GM12878 (cell line): ENCODE measurements at regions not wholly inside any gene's neighbourhood (a gene's known extent, or its start where the extent isn't known, plus 50 kb on each side); places are given as distances from the start of the nearest gene placed in this dataset.

Experiments used
- ATAC-seq: fragments of 200-7000 bp; cut with Tn5 transposase; 3 replicates; pipeline ENCODE4 v1.9.1; 2020; ENCODE audit warnings: mild to moderate bottlenecking, moderate library complexity
- BruUV-seq: library from RNA; stranded (reverse); fragments of 400-500 nt; replicated peaks from 2 replicates; lab custom pipeline; 2021; lab: Mats Ljungman, UMichigan
- CTCF ChIA-PET: fragments of 300-600 bp; sonication (Branson Sonifier 250); formaldehyde crosslinking; extraction: SDS; loops from one replicate; lab custom pipeline; 2021; ENCODE audit warnings: inconsistent platforms; lab: Yijun Ruan, JAX
- POLR2A ChIA-PET: fragments of 350-600 bp; formaldehyde crosslinking; extraction: SDS; loops from one replicate; lab custom pipeline; 2021; ENCODE audit warnings: inconsistent platforms; lab: Charles Lee
- RAD21 ChIA-PET: fragments of 300-600 bp; sonication (Branson Sonifier 250); formaldehyde crosslinking; loops from one replicate; lab custom pipeline; 2023; ENCODE audit warnings: antibody characterized with exemption; ENCODE audit not compliant: unreplicated experiment; lab: Charles Lee
- SMC1A ChIA-PET: fragments of 300-600 bp; sonication (Branson Sonifier 250); formaldehyde crosslinking; loops from one replicate; lab custom pipeline; 2023; ENCODE audit not compliant: unreplicated experiment, uncharacterized antibody; lab: Charles Lee
- DNase-seq: peaks from one replicate; pipeline ENCODE4 v3.0.0-alpha.2; 2011; ENCODE audit warnings: low read depth, low spot score
- FAIRE-seq: peaks from 3 replicates; lab custom pipeline; 2011; peaks lifted over from hg19 to GRCh38; lab: Jason Lieb, UNC
- H2AFZ ChIP-seq: 2 replicates; pipeline ENCODE4 v1.6.0; 2011; ENCODE audit warnings: low read depth, low read length, control low read depth; ENCODE audit not compliant: control insufficient read depth
- H3K27ac ChIP-seq: 2 replicates; pipeline ENCODE4 v1.5.1; 2011; ENCODE audit warnings: control low read depth; ENCODE audit not compliant: control insufficient read depth, insufficient read depth
- H3K27me3 ChIP-seq, 2 experiments: replicated peaks in 1 of 2; 2 replicates each; pipeline versions ENCODE4 v1.6.0 to v1.6.1; 2011; ENCODE audit warnings: low read length in 1 of 2; ENCODE audit not compliant: control insufficient read depth in 2 of 2, insufficient read depth in 2 of 2
- H3K36me3 ChIP-seq, 2 experiments: 2 replicates each; pipeline ENCODE4 v1.5.1; 2011; ENCODE audit warnings: low read length in 1 of 2; ENCODE audit not compliant: control insufficient read depth in 2 of 2, insufficient read depth in 2 of 2
- H3K4me1 ChIP-seq: 2 replicates; pipeline ENCODE4 v1.6.1; 2011; ENCODE audit warnings: mild to moderate bottlenecking, low read length, moderate library complexity, mixed read lengths; ENCODE audit not compliant: control insufficient read depth, insufficient read depth
- H3K4me2 ChIP-seq: 2 replicates; pipeline ENCODE4 v1.6.0; 2011; ENCODE audit warnings: control low read depth; ENCODE audit not compliant: control insufficient read depth, insufficient read depth
- H3K4me3 ChIP-seq: fragments of 200-600 bp; sonication (generic); 2 replicates; pipeline ENCODE4 v1.5.1; 2016
- H3K79me2 ChIP-seq: 2 replicates; pipeline ENCODE4 v1.6.0; 2011; ENCODE audit warnings: low read length; ENCODE audit not compliant: control insufficient read depth, insufficient read depth
- H3K9ac ChIP-seq: 2 replicates; pipeline ENCODE4 v1.8.0; 2011; ENCODE audit warnings: low read length, control low read depth, mixed read lengths; ENCODE audit not compliant: control insufficient read depth, insufficient read depth
- H3K9me3 ChIP-seq: replicated peaks from 3 replicates; pipeline ENCODE4 v1.5.1; 2011; ENCODE audit warnings: mild to moderate bottlenecking, low read length; ENCODE audit not compliant: control insufficient read depth, insufficient read depth
- H4K20me1 ChIP-seq: 2 replicates; pipeline ENCODE4 v1.6.0; 2011; ENCODE audit not compliant: control insufficient read depth, insufficient read depth
- ATF7 ChIP-seq: fragments of 450-650 bp; IDR thresholded peaks from 2 replicates; pipeline ENCODE4 v1.6.1; 2016; ENCODE audit warnings: low read depth, mild to moderate bottlenecking
- BACH1 ChIP-seq: fragments of 450-650 bp; IDR thresholded peaks from 2 replicates; pipeline ENCODE4 v1.6.1; 2017; ENCODE audit warnings: mild to moderate bottlenecking, borderline replicate concordance
- CBFB ChIP-seq: IDR thresholded peaks from 2 replicates; pipeline ENCODE4 v1.6.1; 2016; ENCODE audit warnings: antibody characterized with exemption, low read depth
- EGR1 ChIP-seq, 2 experiments: IDR thresholded peaks; 1 replicate in 1 of 2; 2 replicates in 1 of 2; pipeline ENCODE4 v1.6.1; 2011 to 2012; ENCODE audit warnings: low read depth in 2 of 2, low read length in 2 of 2, borderline replicate concordance in 1 of 2, mild to moderate bottlenecking in 1 of 2, moderate library complexity in 1 of 2
- KAT2A ChIP-seq: conservative IDR thresholded peaks from 2 replicates; pipeline ENCODE4 v1.6.1; 2011; ENCODE audit warnings: low read depth, low read length; ENCODE audit not compliant: control insufficient read depth
- LARP7 ChIP-seq: fragments of 450-650 bp; IDR thresholded peaks from 2 replicates; pipeline ENCODE4 v1.6.1; 2017; ENCODE audit warnings: mild to moderate bottlenecking
- NFXL1 ChIP-seq: fragments of 450-650 bp; IDR thresholded peaks from 2 replicates; pipeline ENCODE4 v1.6.1; 2017; ENCODE audit warnings: antibody characterized with exemption, mild to moderate bottlenecking, borderline replicate concordance
- SMC3 ChIP-seq: IDR thresholded peaks from 2 replicates; pipeline ENCODE4 v1.6.1; 2011; ENCODE audit warnings: low read length, improper control_type of control experiment, borderline replicate concordance
- WRNIP1 ChIP-seq: IDR thresholded peaks from 2 replicates; pipeline ENCODE4 v1.6.1; 2011; ENCODE audit warnings: low read depth, low read length, improper control_type of control experiment, borderline replicate concordance
- WGBS: methylation state at CpG from one replicate; pipeline ENCODE4 v1.1.6; 2016; ENCODE audit warnings: low lambda C conversion rate; ENCODE audit not compliant: insufficient replicate concordance, insufficient coverage; ENCODE audit errors: missing lambda C conversion rate; 5-methylcytosine and 5-hydroxymethylcytosine counted together
- in situ Hi-C: fragments of 300-500 bp; cut with MboI; formaldehyde crosslinking; loops from 9 replicates; pipeline ENCODE4 v1.14.3; 2018; ENCODE audit warnings: mixed read lengths
- intact Hi-C: fragments of 100-400 bp; cut with micrococcal nuclease; formaldehyde crosslinking; loops from one replicate; pipeline ENCODE4 v1.14.2; 2022; ENCODE audit not compliant: unreplicated experiment
- TF ChIP-seq, protein P1 (sequence below), 3 experiments: IDR thresholded peaks in 2 of 3; conservative IDR thresholded peaks in 1 of 3; 2 replicates each; pipeline ENCODE4 v1.5.1; 2011; ENCODE audit warnings: low read depth in 3 of 3, low read length in 3 of 3, mild to moderate bottlenecking in 3 of 3, control low read depth in 2 of 3, moderate library complexity in 2 of 3, inconsistent platforms in 1 of 3, mixed read lengths in 1 of 3; ENCODE audit not compliant: control insufficient read depth in 2 of 3, insufficient read depth in 1 of 3; ENCODE audit errors: extremely low read depth in 1 of 3
- TF ChIP-seq, protein P2 (sequence below): fragments of 450-650 bp; IDR thresholded peaks from 2 replicates; pipeline ENCODE4 v1.6.1; 2018; ENCODE audit warnings: borderline replicate concordance, mild to moderate bottlenecking; ENCODE audit not compliant: partially characterized antibody
- TF ChIP-seq, protein P3 (sequence below): fragments of 450-650 bp; formaldehyde crosslinking; IDR thresholded peaks from 2 replicates; pipeline ENCODE4 v1.4.0; 2020; ENCODE audit warnings: mild to moderate bottlenecking, moderate library complexity
- TF ChIP-seq, protein P4 (sequence below): IDR thresholded peaks from 2 replicates; pipeline ENCODE4 v1.6.1; 2012; ENCODE audit warnings: low read depth, low read length, improper control_type of control experiment
- TF ChIP-seq, protein P5 (sequence below): IDR thresholded peaks from 2 replicates; pipeline ENCODE4 v1.6.1; 2011; ENCODE audit warnings: low read depth, mild to moderate bottlenecking, low read length, moderate library complexity, borderline replicate concordance; ENCODE audit errors: extremely low read depth

DNA sequence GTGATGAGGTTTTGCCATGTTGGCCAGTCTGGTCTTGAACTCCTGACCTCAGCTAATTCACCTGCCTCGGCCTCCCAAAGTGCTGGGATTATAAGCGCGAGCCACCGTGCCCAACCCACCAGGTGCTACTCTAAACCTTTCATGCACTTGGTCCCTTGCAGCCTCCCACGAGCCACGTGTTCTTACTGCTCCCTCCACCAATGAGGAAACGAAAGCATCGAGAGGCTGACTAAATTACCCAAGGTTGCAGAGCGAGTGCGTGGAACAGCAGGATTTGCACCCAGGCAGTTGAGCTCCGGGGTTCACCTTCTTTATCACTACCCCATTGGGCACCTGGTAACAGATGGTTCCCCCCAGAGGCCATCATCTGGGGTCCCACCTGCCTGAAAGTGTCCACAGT is 208.3 kb downstream of the LY86 start:
- 20% methylated on average over 11 of the region's 11 CpGs for WGBS
- FAIRE-seq: no peak
- POLR2A ChIA-PET: interaction anchor here (0.7 kb wide), 2 partner anchors 23 to 72 kb away, joined by 3 to 8 read pairs; no protein-coding TSS in a partner anchor

More for the DNA sequence above, 208.3 kb downstream of the LY86 start:
- RAD21 ChIA-PET: interaction anchor here (1.6 kb wide), 1 partner anchor 18 kb away, joined by 3 read pairs; no protein-coding TSS in a partner anchor
- in situ Hi-C loops (no loop called here), intact Hi-C loops (loop anchor here (5.0 to 10.0 kb wide), 4 partner anchors 120 to 445 kb away; partner anchors contain the start of gene LY86)
- no peak for ATAC-seq
- peak overlapping the region; percentile 5; the same call in 1 of the 2 replicates for H3K4me2 ChIP-seq
- no peak for DNase-seq
- no peak overlapping the region; the same call in 1 of the 2 replicates for H3K27ac ChIP-seq
- H3K27me3 ChIP-seq: no peaks in the 10 kb centered on the region
- no peaks in the 10 kb centered on the region for H3K36me3 ChIP-seq
- CTCF ChIA-PET: interaction anchor here (1.3 kb wide), 1 partner anchor 120 kb away, joined by 3 read pairs; no protein-coding TSS in a partner anchor
- SMC1A ChIA-PET: interaction anchor here (1.1 to 5.3 kb wide), 3 partner anchors 9 to 288 kb away, joined by 3 to 27 read pairs (median 4); no protein-coding TSS in a partner anchor
- no peaks in the 10 kb centered on the region for H3K9me3 ChIP-seq
- TF ChIP-seq, protein P1, sequence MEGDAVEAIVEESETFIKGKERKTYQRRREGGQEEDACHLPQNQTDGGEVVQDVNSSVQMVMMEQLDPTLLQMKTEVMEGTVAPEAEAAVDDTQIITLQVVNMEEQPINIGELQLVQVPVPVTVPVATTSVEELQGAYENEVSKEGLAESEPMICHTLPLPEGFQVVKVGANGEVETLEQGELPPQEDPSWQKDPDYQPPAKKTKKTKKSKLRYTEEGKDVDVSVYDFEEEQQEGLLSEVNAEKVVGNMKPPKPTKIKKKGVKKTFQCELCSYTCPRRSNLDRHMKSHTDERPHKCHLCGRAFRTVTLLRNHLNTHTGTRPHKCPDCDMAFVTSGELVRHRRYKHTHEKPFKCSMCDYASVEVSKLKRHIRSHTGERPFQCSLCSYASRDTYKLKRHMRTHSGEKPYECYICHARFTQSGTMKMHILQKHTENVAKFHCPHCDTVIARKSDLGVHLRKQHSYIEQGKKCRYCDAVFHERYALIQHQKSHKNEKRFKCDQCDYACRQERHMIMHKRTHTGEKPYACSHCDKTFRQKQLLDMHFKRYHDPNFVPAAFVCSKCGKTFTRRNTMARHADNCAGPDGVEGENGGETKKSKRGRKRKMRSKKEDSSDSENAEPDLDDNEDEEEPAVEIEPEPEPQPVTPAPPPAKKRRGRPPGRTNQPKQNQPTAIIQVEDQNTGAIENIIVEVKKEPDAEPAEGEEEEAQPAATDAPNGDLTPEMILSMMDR (IDR thresholded peaks at IDR 0.05 in 2 of 3, conservative IDR thresholded peaks at IDR 0.05 in 1 of 3; ENCODE audit: control insufficient read depth in 2 of 3, extremely low read depth in 1 of 3, insufficient read depth in 1 of 3, low read depth in 3 of 3, low read length in 3 of 3): no peak
- TF ChIP-seq ATF7: no peak
- TF ChIP-seq, protein P2, sequence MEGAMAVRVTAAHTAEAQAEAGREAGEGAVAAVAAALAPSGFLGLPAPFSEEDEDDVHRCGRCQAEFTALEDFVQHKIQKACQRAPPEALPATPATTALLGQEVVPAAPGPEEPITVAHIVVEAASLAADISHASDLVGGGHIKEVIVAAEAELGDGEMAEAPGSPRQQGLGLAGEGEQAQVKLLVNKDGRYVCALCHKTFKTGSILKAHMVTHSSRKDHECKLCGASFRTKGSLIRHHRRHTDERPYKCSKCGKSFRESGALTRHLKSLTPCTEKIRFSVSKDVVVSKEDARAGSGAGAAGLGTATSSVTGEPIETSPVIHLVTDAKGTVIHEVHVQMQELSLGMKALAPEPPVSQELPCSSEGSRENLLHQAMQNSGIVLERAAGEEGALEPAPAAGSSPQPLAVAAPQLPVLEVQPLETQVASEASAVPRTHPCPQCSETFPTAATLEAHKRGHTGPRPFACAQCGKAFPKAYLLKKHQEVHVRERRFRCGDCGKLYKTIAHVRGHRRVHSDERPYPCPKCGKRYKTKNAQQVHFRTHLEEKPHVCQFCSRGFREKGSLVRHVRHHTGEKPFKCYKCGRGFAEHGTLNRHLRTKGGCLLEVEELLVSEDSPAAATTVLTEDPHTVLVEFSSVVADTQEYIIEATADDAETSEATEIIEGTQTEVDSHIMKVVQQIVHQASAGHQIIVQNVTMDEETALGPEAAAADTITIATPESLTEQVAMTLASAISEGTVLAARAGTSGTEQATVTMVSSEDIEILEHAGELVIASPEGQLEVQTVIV: no peak
- TF ChIP-seq KAT2A: no peak
- TF ChIP-seq NFXL1: no peak
- TF ChIP-seq, protein P3, sequence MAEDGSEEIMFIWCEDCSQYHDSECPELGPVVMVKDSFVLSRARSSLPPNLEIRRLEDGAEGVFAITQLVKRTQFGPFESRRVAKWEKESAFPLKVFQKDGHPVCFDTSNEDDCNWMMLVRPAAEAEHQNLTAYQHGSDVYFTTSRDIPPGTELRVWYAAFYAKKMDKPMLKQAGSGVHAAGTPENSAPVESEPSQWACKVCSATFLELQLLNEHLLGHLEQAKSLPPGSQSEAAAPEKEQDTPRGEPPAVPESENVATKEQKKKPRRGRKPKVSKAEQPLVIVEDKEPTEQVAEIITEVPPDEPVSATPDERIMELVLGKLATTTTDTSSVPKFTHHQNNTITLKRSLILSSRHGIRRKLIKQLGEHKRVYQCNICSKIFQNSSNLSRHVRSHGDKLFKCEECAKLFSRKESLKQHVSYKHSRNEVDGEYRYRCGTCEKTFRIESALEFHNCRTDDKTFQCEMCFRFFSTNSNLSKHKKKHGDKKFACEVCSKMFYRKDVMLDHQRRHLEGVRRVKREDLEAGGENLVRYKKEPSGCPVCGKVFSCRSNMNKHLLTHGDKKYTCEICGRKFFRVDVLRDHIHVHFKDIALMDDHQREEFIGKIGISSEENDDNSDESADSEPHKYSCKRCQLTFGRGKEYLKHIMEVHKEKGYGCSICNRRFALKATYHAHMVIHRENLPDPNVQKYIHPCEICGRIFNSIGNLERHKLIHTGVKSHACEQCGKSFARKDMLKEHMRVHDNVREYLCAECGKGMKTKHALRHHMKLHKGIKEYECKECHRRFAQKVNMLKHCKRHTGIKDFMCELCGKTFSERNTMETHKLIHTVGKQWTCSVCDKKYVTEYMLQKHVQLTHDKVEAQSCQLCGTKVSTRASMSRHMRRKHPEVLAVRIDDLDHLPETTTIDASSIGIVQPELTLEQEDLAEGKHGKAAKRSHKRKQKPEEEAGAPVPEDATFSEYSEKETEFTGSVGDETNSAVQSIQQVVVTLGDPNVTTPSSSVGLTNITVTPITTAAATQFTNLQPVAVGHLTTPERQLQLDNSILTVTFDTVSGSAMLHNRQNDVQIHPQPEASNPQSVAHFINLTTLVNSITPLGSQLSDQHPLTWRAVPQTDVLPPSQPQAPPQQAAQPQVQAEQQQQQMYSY (CRISPR knock-in tag): no peak
- no peak for TF ChIP-seq SMC3
- TF ChIP-seq, protein P4, sequence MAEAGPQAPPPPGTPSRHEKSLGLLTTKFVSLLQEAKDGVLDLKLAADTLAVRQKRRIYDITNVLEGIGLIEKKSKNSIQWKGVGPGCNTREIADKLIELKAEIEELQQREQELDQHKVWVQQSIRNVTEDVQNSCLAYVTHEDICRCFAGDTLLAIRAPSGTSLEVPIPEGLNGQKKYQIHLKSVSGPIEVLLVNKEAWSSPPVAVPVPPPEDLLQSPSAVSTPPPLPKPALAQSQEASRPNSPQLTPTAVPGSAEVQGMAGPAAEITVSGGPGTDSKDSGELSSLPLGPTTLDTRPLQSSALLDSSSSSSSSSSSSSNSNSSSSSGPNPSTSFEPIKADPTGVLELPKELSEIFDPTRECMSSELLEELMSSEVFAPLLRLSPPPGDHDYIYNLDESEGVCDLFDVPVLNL: no peak
- no peak for TF ChIP-seq CBFB
- TF ChIP-seq BACH1: no peak
- no peak for TF ChIP-seq EGR1 (IDR thresholded peaks at IDR 0.05; ENCODE audit: borderline replicate concordance in 1 of 2, low read depth in 2 of 2, low read length in 2 of 2)
- TF ChIP-seq LARP7: no peak
- TF ChIP-seq, protein P5, sequence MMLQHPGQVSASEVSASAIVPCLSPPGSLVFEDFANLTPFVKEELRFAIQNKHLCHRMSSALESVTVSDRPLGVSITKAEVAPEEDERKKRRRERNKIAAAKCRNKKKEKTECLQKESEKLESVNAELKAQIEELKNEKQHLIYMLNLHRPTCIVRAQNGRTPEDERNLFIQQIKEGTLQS: no peak
- no peak for TF ChIP-seq WRNIP1
- TF ChIP-seq, all 136 proteins: peak for 0
- Histone ChIP-seq H4K20me1 (no peaks in the 10 kb centered on the region), H3K4me1 (peaks cover 58% of the 10 kb centered on the region), H3K79me2 (no peaks in the 10 kb centered on the region), H2AFZ (peak overlapping the region; percentile 44), H3K4me3 (no peak overlapping the region), H3K9ac (no peak overlapping the region)
- no TSS peak for BruUV-seq
